HuH-7.5 (cell line): ENCODE measurements at regions not wholly inside any gene's neighbourhood (a gene's known extent, or its start where the extent isn't known, plus 50 kb on each side); places are given as distances from the start of the nearest gene placed in this dataset.
"Not testable (repeated sequence)": the region's sequence is repeated elsewhere in the genome, so short reads cannot be mapped to it uniquely, and the experiment has no call there.

Source experiments
- DNase-seq: peaks from one replicate; pipeline ENCODE4 v3.0.0; 2011; ENCODE audit warnings: low spot score

DNA sequence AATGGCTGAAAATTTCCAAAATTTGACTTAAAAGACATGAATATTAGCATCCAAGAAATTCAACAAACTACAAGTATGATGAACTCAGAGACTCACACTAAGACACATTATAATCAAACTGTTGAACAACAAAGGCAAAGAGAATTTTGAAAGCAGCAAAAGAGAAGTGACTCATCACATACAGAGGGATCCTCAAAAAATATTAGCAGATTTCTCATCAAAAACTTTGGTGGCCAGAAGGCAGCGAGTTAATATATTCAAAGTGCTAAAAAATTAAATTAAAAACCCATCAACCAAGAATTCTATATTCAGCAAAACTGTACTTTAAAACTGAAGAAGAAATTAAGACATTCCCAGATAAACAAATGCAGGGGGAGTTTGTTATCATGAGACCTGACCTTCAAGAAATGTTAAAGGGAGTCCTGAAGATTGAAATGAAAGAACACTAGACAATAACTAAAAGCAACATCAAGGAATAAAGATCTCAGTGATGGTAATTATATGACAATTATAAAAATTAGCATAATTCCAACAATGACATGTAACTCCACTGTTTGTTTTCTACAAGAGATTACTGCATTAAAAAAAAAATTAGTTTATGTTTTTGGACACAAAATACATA, 150.0 kb downstream of the RNASET2 start:
- no peak for DNase-seq

DNA sequence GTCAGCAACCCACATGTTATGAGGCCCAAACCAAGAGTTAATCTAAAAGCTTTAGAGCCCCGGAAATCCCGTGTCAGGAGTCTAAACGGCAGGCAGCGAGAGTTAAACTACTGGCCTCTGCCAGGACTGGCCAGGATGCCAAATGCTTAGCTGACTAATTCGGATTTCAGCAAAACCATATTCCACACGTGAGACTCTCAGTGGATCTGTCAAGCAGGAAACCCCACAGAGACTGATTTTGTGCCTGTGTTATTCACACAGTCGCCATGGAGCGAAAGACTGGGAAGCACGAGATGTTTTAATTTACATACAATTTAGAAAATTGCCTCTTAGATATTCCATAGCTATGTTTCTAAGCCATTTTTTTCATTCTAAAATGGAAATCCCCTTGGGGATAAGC, 152.9 kb downstream of the RNASET2 start:
- DNase-seq = no peak

DNA sequence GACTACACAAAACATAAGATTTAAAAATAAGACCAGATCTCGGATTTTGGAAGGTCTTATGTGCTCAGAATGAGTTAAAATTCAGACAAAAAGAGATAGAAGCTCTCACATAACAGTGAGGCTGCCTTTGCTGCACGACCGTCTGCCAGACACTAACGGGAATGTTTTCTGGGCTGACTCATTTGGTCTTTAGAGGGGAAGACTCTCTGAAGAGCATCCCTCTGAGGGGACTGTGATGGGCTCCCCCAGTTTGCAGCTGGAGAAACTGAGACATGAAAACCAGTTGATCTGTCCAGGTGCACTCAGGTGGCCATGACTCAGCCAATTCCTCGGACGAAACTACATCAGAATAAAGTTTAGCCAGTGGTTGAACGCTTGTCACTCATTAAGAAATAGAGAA, 153.9 kb downstream of the RNASET2 start:
- no peak for DNase-seq

DNA sequence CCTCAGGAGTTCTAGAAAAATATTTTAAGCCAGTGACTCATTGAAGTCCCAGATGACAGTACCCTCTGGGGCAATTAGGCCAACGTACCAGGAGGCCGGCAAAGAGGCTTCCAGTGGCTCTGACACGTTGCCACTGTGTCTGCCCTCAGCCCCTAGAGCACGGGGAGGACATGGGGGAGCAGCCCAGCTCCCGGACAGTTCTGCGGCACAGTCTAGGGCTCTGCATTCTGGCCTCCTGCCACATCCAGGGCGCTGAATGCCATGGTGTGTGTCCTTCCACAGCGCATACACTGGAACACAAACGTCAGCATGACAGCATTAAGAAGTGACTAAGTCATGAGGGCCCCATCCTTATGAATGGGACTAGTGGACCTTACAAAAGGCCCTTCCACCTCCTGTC, 156.2 kb downstream of the RNASET2 start:
- DNase-seq = no peak

DNA sequence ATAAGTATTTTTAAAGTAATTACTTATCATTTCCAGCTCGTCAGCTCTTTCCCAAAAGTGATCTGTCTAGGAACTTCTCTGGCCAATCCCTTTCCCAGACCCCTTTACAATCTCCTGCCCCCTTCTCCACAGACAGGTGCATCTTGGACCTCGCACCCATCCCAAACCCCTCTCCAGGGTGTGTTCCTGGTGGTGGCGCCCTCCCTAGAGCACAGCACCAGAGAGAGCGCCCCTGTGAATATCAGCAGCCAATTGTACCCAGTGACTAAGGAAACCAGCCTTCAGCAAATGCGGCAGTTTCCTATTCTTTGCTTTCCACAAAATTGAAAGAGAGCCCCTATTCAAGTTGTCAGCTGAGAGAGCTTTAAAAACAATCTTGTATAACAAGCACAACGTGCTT, 157.7 kb downstream of the RNASET2 start:
- no peak for DNase-seq

DNA sequence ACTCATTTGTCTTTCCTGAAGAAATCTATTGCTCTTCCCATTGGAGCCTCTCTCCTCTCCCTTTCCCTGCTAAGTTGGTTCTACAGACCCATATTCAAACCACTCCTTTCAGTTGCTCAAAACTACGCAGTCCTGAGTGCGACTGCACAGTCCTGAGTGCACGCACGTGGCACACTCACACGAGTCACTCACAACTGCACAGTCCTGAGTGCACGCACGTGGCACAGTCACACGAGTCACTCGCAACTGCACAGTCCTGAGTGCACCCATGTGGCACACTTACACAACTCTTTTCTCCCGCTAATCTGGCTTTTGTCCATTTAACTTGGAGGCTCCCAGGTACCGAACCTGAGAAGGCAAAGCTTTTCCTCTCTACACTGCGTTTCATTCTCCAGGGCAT, 159.7 kb downstream of the RNASET2 start:
- no peak for DNase-seq

DNA sequence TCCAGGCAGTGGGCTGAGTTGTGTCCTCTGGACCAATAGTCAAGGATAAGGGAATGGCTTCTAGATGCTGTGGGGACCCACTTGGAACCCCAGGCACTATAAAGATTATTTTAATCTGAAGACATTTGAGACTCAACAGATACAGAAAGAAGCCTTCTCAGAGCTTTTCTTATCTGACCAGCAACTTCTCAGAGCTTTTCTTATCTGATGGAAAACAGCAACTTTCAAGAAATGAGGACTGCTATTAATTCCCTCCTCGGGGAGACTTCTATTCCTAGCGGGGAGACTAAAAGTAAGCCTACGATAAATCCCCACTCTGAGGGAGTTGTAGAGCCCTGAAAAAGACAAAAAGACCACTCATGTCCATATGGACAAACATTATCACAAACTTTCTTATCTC, 160.5 kb downstream of the RNASET2 start:
- no peak for DNase-seq

DNA sequence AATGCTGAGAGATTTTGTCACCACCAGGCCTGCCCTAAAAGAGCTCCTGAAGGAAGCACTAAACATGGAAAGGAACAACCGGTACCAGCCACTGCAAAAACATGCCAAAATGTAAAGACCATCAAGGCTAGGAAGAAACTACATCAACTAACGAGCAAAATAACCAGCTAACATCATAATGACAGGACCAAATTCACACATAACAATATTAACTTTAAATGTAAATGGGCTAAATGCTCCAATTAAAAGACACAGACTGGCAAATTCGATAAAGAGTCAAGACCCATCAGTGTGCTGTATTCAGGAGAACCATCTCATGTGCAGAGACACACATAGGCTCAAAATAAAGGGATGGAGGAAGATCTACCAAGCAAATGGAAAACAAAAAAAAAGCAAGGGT, 163.8 kb upstream of the RPS6KA2 start:
- not testable (repeated sequence) for DNase-seq

DNA sequence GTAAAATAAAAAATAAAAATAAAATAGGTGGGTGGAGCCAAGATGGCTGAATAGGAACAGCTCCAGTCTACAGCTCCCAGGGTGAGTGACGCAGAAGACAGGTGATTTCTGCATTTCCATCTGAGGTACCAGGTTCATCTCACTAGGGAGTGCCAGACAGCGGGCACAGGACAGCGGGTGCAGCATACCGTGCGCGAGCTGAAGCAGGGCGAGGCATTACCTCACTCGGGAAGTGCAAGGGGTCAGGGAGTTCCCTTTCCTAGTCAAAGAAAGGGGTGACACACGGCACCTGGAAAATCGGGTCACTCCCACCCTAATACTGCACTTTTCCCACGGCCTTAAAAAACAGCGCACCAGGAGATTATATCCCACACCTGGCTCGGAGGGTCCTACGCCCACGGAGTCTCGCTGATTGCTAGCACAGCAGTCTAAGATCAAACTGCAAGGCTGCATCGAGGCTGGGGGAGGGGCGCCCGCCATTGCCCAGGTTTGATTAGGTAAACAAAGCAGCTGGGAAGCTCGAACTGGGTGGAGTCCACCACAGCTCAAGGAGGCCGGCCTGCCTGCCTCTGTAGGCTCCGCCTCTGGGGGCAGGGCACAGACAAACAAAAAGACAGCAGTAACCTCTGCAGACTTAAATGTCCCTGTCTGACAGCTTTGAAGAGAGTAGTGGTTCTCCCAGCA, 161.9 kb upstream of the RPS6KA2 start:
- DNase-seq = not testable (repeated sequence)

DNA sequence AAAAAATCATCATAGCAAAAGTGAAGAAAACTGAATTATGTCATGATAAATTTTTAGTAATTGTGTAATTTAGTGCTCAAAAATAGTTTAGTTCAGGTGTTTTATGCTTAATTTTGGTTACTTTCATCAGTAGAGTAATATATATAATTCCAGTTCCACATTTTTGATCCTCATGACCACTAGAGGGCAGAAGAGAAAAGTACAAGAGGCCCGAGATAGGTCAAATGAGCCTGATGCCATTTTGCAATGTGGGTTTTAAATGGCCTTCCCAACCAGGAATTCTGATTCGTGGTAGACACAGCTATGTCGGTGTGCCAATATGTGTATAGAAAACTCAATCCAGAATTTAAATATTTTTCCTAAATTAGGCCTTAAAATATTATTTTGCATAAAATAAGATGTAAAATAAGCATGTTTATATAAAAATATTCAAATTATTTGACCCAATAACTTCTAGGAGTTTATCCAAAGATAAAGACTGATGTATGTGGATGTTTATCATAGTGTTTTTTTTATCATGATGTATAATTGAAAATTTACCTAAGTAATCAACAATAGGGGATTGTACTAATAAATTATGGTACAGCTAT, 159.7 kb upstream of the RPS6KA2 start:
- DNase-seq = peak; percentile 49

DNA sequence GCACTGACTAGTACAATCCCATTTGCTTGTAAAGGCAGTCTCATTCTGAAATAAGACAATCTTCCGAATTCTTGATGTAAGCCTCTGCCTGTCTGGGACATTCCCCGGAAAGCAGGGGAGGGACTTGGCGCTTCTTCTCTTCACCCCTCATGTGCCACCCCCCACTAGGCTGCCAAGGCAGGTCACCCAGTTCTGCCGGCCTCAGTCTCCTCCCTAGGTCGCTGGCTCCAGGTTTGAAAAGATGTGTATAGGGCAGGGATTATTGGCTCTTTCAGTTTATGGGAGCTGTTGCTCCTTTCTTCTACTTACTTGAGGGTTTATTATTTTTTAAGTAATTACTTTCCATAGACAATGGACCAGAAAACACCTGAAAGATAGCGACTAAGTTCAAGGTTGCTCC, 158.1 kb upstream of the RPS6KA2 start:
- no peak for DNase-seq

DNA sequence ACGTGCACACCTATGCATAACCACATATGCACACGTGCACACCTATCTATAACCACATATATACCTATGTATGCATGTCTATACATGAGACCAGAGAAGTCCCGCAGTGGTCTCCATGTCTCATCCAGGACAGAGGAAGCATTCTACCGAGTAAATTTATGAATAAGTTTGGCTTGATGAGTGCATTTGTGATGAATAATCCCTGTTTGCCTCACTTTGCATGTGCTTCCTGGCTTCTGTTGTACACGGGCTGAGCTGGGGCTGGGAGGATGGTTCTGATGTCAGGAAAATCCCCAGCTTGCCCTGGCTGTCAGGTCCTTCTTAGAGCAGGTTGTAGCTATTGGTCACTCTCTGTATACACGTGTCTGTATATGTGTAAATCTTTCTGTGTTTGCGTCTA, 157.6 kb upstream of the RPS6KA2 start:
- DNase-seq = no peak

DNA sequence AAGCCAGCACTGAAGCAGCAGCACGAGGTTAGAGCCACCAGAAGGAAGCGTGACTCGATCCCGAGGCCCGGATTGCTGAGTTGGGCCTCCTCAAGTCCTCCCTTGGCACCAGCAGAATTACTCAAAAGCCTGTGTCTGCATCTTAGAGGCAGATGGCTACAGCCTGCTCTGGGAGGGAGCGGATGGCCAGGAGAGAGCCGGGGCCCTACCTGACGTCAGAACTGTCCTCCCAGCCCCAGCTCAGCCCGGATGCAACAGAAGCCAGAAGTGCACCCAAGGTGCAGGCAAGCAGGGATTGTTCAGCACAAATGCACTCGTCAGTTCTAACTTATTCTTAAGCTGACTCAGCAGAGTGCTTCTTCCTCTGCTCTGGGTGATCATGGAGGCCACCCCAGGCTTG, 155.5 kb upstream of the RPS6KA2 start:
- DNase-seq = no peak

DNA sequence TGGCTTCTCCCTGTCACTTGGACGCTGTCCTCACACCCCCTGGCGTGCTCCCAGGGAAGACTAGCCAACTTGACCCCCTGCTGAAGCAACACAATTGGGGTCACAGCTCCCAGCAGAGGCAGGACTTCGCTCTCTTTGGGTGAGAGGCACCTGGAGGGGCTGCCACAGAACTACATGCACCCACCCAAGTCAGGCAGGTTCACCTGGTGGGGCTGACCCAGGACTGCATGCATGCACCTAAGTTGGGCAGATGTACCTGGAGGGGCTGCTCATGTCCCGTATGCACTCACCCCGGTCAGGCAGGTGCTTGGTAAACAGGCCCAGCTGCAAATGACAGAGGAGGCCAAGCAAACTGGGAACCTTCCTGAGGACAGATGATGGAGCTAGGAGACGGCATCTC, 154.3 kb upstream of the RPS6KA2 start:
- DNase-seq = no peak

DNA sequence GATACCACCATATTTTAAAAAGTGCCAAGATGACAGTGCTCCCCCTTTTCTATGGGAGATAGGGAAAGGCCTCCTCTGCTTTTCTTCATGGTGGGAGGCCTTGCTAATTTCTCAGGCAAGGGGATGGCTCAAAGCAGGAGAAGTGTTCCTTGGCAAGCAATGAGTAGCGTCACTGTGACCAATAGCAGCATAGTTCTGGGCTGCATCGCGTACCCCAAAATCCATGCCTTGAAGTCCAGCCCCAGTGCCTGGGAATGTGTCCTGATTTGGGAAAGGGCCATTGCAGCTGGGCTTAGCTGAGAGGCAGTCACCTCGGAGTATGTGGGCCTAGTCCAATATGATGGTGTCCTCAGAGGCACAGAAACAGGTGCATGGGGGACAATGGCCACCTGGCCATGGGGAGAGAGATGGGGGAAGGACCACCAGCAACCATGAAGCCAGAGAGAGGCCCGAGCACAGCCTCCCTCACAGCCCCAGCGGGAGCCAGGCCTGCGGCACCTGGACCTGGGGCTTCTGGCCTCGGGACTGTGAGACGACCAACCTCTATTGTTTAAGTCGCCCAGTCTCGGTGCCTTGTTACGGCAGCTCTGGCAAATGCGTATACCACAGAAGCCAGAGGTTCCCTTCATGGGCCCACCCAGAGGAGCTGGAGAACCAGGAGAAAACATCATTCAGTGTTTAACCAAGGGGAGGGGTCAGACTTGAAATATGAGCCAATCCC, 153.1 kb upstream of the RPS6KA2 start:
- no peak for DNase-seq

DNA sequence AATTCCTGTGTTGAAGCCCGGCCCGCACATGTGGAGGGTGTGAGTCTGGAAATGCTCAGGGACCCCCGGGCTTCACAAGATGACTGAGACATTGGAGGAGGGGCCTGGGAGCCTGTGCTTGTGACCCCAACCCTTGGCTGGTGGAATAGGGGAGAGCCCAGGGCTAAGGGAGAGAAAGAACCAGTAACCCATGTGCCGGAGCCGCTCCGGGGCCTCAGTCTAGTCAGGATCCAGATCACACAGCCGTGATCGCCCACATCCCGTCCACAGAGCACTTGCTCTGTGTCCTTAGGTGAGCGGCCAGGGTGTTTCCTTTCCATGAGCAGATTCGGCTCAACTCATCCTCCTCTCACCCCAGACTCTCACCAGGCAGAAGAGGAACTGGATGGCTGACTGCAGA, 152.3 kb upstream of the RPS6KA2 start:
- no peak for DNase-seq

DNA sequence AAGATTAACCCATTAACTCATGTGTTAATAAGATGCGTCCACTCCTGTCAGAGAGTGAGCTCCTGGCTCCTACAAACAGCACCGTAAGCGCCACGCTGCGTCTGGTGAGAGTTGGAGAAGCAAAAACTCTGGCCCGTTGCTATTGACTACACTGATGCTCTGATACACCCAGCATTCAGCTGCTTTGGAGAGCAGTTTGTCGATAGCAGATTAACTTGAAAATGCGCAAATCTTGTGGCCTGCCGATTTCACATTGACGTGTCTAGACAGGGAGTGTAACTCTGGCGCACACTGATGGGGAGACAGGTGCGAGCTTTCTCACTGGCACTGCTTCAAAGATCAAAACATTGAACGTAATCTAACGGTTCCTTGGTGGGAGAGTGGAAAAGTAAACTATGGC, 151.7 kb upstream of the RPS6KA2 start:
- DNase-seq = no peak

DNA sequence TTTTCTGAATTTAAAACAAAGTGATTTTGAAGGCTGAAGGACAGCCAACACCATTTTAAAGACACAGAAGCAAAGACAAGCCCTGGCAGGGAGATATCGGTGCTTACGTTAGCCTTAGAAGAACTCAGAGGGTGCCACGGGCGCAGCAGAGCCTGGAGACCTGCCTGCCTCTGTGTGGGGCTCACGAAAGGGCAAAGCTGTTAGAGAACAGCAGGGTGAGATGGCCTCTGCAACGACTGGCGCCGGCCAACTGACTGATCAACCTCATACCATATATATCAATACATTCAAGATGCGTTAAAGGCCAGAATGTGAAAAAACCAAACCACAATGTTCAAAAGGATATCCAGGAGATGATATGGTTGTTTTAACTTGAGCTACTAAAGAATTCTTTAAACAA, 151.0 kb upstream of the RPS6KA2 start:
- DNase-seq = no peak

DNA sequence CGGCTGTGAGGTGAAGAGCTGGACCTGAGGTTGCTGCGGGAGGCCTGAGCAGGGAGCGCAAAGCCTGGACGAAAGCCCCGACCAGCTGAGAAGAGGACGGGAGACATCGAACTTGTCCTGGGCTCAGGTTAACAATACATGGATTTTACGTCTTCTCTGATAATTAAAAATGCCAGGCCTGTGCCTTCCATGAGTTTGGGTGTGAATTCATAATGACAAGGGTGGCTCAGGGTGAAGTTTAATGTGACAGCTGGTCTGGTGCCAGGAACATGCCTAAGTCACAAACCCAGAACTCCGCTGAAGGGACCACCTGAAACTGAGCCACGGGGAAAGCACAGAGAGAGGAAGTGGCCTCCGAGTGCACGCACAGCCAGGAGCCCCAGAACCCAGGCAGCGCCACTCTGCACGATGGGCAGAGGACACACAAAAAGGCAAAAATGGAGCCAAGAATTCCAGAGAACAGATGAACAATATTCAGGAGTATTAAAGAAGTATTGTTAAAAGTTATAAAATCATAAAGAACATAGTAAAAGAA, 150.1 kb upstream of the RPS6KA2 start:
- no peak for DNase-seq

DNA sequence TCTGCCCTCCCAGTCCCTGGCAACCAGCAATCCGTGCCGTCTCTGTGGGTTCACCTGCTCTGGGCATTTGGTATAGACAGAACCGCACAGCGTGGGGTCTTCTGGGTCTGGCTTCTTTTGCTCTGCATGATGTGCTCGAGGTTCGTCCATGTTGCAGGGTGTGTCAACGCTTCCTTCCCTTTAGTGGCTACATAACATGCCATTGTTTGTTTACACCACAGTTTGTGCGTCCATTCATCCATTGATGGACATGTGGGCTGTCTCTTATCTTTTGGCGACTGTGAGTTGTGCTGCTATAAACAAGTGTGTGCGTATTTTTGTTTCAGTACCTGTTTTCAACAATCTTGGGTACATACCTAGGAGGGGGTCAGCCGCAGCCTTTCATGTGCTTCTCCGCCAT, 149.5 kb upstream of the RPS6KA2 start:
- no peak for DNase-seq

DNA sequence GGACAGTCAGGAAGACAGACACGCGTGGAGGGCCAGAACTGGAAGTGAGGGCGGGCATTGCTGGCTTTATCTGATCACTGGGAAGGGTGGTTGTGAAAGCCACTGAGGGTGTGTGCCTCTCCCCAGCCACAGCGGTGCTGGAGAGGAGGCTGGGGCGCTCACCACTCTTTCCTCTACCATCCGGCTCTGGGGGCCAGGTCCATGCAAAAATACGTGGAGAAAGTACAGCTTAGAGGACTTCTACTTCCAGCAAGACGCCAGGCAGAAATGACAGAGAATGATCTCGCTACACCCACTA, 148.8 kb upstream of the RPS6KA2 start:
- no peak for DNase-seq

DNA sequence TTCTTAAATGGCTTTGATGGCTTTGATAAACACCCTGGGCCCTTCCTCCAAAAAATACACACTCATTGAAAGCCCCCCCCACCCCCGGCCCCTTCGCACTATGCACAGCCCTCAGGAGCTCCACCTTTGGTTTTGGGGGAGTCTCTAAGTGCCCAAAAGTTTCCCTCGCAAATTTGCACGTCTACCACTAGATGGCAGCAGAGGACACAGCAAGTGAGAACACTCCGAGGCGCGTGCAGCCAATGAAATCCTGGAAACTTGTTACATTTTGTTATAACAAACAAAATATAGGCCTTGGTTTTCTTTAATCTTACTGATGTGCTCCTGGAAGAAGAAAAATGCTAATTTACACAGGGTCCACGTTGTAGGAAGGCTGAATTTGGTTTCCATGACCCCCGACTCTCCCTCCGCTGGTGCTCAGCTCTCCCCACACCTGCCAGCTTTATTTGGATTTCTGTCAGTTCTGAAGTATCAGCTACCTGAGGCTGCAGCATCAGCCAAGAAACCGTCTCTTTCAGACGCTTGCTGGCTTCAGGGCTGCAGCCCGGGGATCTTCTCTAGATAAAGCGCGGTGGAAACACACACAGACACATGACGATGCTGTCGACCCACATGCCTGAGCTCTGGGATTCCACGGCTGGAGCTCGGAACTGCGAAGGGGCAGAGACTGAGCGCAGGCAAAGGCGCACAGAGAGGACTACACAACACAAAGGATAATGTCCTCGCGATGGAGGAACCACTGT, 148.3 kb upstream of the RPS6KA2 start:
- DNase-seq = peak; percentile 55
